ENCODE measurements at regions not wholly inside any gene's neighbourhood (a gene's known extent, or its start where the extent isn't known, plus 50 kb on each side); places are given as distances from the start of the nearest gene placed in this dataset.
"Not testable (repeated sequence)": the region's sequence is repeated elsewhere in the genome, so short reads cannot be mapped to it uniquely, and the experiment has no call there.

DNA sequence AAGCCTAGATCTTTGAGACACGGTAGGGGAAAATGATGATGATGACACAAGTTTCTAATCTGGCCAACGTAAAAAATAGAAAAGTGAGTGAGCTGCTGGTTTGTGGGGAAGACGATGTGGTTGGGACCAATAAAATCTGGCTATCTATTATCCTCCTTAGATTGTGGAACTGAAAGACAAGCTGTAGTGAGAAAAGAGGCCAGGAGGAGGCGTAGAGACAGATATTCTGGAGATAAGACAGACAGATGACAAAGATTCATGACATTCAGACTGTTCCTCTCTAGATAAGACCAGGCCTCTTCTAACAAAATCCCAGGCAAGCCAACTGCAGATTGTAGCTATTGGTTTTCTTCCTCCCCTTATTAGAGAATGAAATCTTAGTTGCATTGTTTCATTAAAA, 376.3 kb upstream of the UBE2E3 start:
- no peak for DNase-seq (ENCODE audit: low spot score)

DNA sequence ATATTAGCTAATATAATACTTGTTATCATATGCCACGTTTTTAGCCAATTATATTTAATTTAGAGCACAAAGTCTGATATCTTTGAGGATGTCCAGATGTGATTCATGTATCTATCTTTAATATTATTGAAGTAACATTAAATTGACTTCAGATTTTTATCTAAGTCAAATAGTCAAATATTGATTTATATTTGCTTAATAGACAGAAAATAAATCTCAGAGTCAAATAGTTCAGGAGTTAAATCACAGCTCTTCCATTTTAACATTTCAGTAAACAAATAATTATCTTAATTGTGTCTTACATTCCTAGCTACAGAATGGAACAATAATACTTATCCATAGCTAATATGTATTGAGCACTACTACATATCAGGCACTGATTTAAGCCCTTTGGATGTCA, 379.4 kb upstream of the UBE2E3 start:
- DNase-seq (ENCODE audit: low spot score): no peak

DNA sequence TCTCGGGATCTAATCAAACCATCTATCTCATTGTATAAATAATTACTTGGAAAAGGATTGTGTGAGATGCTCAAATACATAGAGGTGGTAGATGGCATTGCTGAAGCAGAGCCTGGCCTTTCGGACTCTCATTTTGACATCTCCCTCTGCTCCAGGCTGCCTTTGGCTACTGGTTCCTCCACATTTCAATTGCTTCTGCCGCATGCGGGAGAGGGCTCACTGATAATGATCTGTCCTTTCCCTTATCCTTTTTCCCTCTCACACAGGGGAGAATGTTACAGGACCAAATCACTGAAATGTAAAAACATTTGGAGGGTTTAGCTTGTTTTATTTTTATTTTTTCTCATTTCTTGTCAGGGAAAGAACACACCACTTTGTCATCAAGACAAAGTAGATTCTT, 380.6 kb upstream of the UBE2E3 start:
- no peak for DNase-seq (ENCODE audit: low spot score)

DNA sequence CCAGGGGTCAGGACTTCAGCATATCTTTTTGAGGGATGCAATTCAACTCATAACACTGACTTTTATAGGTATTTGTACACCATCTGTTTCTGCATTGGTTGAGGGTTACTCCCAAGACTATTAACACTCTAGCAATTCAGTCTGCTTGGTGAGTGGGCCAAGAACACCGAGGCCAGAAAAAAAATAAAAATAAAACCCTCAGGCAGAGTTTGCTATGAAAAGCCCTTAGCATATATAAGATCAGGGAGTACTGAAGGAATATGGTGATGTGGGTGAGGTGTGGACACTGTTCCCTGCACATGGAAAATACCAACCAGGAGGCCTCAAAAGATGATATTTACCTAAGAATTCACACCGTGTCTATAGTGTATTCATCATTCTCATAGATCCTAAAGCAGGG, 383.2 kb upstream of the UBE2E3 start:
- no peak for DNase-seq (ENCODE audit: low spot score)

DNA sequence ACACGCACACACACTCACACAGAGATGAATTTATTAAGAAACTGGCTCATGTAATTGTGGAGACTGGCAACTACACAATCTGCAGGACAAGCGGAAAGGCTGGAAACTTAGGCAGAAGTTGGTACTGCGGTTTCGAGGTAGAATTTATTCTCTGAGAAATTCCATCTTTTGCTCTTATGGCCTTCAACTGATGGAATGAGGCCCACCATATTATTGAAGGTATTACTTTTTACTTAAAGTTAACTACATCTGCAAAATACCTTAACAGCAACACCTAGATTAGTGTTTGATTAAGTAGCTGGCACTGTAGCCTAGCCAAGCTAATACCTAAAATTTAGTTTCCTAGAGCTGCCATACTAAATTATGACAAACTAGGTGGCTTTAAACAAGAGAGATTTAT, 384.0 kb upstream of the UBE2E3 start:
- no peak for DNase-seq (ENCODE audit: low spot score)

DNA sequence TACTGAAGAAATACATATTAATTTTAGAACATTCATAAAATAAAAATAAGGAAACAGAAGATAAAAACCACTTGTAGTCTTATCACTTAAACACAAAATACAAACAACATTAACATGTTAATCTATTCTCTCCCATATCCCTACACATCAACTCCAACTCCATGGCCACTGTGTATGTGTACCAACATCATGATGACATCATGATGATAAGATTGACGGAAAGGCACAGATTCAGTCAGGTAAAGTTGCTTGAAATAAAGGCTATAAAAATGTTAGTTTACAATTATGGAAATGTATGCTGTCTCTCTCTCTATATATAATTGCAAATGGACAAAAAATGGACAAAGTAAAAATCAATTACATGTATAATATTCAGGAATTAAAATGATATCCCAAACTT, 388.5 kb upstream of the UBE2E3 start:
- no peak for DNase-seq (ENCODE audit: low spot score)

DNA sequence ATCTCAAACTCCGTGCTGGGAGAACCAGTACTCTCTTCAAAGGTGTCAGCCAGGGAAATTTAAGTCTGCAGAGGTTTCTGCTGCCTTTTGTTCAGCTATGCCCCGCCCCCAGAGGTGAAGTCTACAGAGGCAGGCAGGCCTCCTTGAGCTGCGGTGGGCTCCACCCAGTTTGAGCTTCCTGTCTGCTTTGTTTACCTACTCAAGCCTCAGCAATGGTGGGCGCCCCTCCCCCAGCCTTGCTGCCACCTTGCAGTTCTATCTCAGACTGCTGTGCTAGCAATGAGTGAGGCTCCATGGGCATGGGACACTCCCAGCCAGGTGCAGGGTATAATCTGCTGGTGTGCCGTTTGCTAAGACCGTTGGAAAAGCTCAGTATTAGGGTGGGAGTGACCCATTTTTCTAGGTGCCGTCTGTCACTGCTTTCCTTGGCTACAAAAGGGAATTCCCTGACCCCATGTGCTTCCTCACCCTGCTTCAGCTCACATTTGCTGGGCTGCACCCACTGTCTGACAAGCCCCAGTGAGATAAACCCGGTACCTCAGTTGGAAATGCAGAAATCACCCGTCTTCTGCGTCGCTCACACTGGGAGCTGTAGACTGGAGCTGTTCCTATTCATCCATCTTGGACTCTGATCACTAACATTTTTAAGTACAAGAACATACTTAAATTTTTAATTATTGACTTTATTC, 389.2 kb upstream of the UBE2E3 start:
- DNase-seq (ENCODE audit: low spot score): not testable (repeated sequence)

DNA sequence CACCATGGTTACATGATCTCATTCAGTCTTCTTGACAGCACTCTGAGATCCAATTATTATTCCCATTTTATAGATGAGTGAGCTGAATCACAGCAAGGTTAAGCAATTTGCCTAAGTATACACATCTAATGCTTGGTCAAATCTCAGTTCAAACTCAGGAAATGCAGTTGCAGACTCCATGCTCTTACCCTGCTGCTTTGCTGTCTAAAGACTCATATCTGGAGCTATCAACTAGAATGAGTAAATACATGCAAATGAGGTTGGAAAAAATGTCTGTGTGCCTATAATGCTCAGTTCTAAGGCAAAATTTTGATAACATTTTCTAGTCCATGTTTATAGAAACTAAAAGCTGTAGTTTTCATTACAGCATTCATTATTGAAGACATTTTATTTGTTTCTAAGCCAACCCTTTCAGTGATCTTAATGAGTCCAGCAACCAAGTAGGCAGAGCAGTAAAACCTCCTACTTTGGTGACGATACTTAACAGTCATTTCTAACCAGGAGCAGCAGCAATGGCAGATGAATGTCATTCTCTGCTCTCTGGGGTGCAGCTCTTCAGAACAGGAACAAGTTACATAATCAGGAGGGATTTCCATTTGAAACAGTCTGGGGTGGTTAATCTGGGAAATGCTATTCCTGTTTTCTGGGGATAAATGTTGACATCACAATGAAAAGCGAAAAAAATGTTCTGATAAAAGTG, 396.8 kb upstream of the UBE2E3 start:
- DNase-seq (ENCODE audit: low spot score): no peak

DNA sequence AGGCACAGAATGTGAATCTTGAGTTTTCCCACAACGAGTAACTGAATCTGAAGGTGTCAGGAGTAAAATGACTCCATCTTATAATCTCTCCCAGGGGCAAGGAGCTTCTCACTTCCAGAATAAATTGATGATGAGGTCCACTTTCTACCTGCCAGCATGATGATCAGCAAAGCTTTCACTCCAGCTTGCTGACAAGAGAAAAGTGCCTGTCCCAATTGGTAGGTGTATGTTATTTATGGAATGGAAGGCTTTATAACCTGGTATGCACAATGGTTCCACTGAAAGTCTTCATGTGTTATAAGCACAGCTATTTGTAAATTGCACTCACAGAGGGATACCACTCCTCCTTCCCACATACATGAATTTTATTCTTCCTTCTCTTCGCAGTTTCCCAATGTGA, 401.0 kb upstream of the UBE2E3 start:
- DNase-seq (ENCODE audit: low spot score): no peak

DNA sequence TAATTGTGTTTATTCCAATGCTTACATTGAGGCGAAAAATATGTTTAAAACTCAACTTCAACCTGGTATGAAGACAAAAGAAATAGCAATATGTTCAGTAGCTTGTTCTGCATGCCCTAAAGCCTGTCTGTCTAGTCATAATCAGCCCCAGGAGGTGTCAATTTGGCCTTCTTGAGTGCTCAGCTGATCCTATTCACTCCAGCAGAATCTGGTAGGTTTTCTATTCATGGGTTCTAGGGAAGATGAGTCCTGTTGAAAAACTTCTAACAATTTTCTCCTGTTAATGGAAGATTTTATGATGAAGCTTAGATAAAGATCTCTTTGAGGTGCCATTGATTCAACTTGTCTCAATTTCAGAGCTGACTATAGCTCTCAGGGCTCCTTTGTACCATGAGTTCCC, 402.0 kb upstream of the UBE2E3 start:
- DNase-seq (ENCODE audit: low spot score): no peak

DNA sequence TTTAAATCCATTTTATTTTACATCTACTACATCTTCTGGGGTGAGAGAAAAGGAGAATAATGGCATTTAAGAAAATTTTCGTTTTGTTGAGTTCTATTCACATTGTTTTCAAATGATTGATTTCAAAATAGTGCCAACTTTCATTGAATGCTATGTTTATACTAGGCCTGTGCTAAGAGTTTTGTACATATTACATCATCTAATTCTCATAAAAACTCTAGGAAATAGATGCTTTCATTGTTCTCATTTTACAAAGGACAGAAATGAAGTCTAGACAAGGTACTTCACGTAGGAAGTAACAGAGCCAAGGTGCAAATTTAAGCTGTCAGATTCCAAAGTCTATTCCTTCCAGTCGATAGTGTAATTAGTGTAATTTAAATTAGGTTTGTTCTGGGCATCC, 402.8 kb upstream of the UBE2E3 start:
- no peak for DNase-seq (ENCODE audit: low spot score)

DNA sequence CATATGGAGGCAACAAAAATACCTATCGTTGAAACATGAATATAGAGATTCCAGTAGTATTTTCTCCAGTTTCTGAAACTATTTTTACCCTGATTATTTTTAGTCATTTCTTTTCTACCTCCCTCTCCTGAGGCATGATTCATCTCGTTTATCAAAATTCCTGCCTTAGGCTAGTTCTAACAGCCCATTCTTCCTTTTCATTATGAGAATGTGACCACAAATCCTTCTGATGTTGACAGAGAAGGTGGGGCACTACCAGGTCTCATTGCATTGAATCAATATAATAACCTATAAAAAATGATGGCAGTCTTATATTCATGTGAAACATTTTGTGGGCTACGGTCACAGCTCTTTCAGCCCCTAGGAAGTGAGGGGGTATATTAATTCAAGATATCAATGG, 406.5 kb upstream of the UBE2E3 start:
- no peak for DNase-seq (ENCODE audit: low spot score)

DNA sequence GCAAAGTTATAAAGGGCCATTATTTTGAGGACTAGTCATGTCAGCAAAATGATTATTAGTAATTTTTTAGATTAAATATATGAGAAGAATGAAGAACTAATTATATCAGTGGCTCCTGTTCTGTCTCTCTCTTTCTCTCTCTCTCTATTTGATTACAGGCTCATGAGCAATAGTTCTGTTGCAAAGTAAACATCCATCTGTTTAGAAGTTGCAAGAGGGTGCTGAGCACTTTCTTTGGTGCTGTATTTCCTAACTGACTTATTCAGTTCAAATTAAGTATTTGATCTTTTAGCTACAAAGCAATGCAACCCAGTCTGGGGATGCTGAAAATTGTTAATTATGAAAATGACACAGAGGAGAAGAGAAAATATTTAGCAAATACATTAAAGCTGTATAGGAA, 408.1 kb upstream of the UBE2E3 start:
- no peak for DNase-seq (ENCODE audit: low spot score)

DNA sequence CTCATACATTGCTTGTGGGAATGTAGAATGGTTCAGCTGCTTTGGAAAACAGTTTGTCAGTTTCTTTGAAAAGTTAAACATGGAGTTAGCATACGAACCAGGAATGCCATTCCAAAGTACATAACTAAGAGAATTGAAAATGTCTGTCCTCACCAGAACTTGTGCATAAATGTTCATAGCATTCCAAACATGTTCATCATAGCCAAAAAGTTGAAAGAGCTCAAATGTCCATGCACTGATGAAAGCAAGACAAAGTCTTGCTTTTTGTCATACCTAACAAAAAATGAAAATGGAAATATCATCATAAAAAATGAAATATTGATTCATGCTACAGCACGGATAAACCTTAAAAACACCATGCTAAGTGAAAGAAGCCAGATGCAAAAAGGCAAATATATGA, 408.8 kb upstream of the UBE2E3 start:
- DNase-seq (ENCODE audit: low spot score): no peak

DNA sequence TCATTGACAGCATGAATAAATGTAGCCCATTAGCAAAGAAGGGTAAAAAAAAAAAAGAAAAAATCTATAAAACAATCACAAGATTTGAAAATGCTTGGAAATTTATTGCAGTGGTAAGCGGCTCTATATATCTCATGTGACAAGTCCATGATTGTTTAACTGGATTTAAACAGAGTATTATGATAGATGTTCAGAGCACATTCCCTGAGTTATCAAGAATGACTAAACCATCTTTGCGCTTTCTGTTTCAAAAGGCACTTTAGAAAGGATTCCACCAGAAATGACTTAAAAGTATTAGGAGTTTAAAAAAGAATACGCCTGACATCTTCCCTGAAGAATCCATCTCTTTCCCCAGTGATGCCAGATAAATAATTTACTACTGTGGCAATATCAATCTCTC, 409.5 kb upstream of the UBE2E3 start:
- no peak for DNase-seq (ENCODE audit: low spot score)

DNA sequence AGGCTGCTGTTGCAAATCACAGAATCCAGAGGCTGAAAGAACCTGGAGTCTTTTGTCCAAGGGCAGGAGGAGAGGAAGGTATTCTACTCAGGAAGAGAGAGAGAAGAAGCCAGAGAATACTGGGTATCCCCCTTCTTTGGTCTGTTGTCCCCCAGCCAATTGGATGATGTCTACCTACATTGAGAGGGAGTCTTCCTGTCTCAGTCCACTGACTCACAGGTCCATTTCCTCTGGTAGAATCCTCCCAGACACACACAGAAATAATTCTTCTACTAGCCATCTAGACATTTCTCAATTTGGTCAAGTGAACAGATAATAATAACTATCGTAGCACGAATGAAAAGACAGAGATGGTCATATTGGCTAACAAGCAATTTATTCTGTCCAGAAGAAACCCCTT, 416.4 kb upstream of the UBE2E3 start:
- DNase-seq (ENCODE audit: low spot score): no peak

DNA sequence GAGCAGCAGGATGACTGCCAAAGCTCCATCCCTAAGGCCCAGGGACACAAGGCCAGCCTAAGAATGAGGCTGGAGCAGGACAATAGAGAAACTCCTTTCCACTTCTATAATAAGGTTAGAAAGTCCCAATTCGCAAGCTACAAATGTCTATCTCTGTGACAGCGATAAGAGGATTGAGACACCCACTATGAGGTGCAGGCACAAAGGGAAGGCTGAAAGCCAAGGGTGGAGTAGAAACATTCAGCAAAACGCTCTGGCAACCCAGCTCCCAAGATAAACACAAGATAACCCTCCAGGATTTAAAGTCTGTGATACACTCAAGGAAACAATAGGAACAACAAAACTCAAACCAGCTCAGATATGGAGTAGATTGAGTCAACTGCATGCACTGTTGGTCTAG, 418.0 kb upstream of the UBE2E3 start:
- DNase-seq (ENCODE audit: low spot score): no peak

DNA sequence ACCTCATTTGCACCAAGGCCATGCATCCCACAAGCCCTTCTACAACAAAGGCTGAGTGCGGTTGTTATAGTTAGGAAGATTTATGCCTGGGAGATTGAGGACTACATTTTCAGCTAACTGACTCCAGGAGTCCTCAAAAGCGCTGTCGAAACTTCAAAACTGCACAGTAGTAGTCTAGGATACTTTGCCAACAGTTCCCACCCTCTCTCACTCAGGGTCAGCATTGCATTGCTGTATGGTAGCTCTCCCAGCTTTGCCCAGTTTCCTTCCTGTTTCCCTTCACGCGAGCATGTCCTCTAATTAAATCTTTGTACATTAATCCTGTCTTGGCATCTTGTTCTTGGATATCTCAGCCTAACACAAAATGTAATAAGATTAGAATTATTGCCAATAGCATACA, 420.6 kb upstream of the UBE2E3 start:
- DNase-seq (ENCODE audit: low spot score): no peak

DNA sequence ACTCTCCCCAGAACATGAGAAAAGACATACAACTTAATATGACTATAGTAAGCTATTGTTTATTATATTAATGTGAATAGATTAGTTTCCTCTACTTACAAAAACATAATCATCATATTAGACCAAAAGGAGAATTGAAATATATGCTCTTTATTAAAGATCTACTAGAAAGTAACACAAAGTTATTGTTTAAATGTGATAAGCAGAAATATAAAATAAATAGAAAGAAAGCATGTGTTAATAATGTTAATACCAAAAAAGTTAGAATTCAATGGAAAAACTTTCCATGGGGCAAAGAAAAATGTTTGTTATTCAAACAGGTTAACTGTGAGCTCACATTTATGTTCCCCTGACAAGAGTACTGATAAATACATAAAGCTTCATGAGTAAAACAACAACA, 421.4 kb upstream of the UBE2E3 start:
- DNase-seq (ENCODE audit: low spot score): no peak

DNA sequence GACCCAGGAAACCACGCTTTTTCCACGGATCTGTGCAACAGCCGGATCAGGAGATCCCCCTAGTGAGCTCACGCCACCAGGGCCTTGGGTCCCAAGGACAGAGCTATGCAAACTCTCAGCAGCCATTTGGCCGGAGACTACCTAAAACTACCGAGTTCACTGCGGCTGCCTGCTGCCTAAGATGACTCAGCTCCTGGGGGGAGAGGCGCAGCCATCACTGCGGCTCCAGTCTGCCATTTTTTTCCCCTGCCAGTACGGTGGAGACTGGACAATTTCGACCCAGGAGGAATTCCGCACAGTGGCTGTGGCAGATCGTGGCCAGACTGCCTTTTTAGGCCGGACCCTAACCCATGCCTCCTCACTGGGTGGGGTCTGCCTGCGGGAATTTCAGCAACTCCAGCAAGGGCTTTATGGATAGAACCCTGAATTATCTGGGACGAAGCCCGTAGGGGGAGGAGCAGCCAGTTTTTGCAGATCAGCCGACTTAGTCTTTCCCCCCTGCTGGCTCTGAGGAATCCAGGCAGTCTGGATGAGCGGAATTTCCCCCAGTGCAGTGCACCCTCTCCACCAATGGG, 424.9 kb upstream of the UBE2E3 start:
- DNase-seq (ENCODE audit: low spot score): no peak

DNA sequence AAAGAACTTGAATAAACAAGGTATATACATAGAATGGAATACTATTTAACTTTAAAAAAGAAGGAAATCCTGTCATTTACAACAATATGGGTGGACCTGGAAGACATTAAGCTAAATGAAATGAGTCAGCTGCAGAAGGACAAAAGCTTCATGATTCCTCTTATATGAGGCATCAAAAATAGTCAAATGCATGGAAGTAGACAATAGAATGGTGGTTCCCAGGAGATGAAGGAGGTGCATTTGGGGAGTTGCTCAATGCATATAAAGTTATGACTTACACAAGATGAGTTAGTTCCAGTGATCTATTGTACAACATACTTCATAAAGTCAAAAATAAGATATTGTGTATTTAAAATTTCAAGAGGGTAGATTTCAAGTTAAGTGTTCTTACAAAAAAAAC, 426.1 kb upstream of the UBE2E3 start:
- DNase-seq (ENCODE audit: low spot score): no peak

DNA sequence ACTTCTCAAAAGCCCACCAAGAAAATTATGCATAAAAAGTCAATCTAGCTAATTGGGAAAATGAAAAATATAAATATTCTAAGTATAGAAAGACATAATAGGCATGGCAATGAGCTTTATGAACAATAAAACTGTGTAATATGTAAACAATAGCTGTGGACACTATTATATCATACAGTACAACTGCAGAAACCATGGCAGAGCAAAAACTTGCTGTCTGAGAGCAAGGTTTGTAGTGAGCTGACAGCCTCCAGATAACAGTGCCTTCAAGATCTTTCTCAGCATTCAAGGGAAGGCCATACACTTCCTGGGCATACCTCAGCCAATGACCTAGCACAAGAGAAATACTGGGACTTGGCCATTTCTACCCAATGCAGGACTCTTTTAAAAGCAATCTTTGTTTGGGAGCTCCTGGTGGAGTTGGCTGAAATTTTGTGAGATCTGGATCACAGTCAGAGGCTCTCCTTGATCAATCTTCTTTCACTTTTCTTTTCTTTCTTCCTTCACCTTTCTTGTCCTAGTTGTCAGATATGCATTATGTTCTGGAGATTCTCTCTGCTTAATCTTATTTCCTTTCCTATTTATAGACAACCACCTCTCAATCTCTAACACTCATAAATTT, 427.2 kb upstream of the UBE2E3 start:
- DNase-seq (ENCODE audit: low spot score): no peak

DNA sequence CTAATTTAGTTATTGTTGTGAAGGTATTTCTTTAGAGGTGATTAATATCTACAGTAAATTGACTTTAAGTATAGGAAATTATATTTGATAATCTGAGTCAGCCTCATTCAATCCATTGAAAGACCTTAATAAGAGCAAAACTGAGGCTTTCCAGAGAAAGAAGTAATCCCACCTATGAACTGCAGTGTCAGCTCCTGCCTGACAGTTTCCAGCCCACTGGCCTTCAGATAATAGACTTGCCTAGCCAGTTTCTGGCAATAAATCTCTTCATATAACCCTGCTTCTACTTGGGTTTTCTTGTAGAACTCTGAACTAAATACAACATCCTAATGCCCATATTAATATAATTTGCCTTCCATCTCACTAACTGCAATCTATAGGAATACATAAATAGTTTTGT, 437.9 kb upstream of the UBE2E3 start:
- DNase-seq (ENCODE audit: low spot score): no peak
